HCT116 (cell line): ENCODE measurements at regions not wholly inside any gene's neighbourhood (a gene's known extent, or its start where the extent isn't known, plus 50 kb on each side); places are given as distances from the start of the nearest gene placed in this dataset.

Experiments used
- EGR1 ChIP-seq: IDR thresholded peaks from 2 replicates; pipeline ENCODE4 v1.6.1; 2012; ENCODE audit warnings: low read depth
- EZH2 ChIP-seq: fragments of 200-600 bp; sonication (generic); IDR thresholded peaks from 2 replicates; pipeline ENCODE4 v1.6.1; 2017; ENCODE audit warnings: antibody characterized with exemption, mixed run types
- POLR2A ChIP-seq: IDR thresholded peaks from 2 replicates; pipeline ENCODE4 v1.7.0; 2011; ENCODE audit warnings: borderline replicate concordance; ENCODE audit not compliant: insufficient read depth, insufficient read length; ENCODE audit errors: extremely low read depth

- no peak for TF ChIP-seq POLR2A
- TF ChIP-seq EZH2 = no peak
- TF ChIP-seq EGR1 = no peak
Observed at GRCh38 chrX:14351611-14352303, 177.6 kb upstream of the GLRA2 start.
